HG03520 (cell line): ENCODE measurements at regions not wholly inside any gene's neighbourhood (a gene's known extent, or its start where the extent isn't known, plus 50 kb on each side); places are given as distances from the start of the nearest gene placed in this dataset.

Experiments
- ATAC-seq: cut with Tn5 transposase; IDR thresholded peaks from one replicate; pipeline ENCODE4 v1.9.1; 2021; ENCODE audit warnings: mild to moderate bottlenecking, moderate library complexity; ENCODE audit not compliant: unreplicated experiment

DNA sequence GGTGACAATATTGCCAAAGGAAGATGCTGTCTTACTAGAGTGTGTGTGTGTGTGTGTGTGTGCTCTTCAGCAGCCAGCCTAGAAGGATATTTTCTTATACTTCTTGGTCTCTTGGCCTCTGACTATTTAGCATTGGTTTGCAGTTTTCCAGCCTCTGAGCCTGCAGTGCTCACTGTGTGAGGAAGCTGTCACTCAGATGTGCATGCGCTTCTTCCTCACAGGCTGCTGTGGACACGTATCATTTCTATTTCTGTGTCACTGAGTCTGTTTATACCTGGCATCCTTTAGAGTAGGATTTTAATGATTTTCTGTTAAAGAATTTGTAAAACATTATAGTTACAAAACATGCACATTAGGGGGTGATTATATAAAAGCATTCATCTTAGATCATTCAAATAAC, 83.3 kb downstream of the ALDH8A1 start:
- no peak for ATAC-seq

DNA sequence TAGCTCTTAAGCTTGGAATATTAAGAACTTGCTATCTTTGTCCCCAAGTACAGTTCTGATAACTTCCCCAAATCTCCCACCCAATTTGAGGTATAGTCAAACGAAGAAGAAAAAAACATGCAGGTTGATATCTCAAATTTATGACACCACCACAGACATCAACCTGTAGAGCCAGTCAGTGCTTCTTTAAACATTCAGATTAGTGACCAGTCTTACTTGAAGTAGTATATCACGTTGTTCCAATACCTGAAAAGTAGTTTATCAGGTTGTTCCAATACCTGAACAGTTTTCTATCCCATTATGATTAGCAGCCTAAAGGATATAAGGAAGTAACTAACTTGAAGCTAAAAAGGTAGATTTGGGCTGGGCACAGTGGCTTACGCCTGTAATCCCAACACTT, 85.3 kb downstream of the ALDH8A1 start:
- no peak for ATAC-seq

DNA sequence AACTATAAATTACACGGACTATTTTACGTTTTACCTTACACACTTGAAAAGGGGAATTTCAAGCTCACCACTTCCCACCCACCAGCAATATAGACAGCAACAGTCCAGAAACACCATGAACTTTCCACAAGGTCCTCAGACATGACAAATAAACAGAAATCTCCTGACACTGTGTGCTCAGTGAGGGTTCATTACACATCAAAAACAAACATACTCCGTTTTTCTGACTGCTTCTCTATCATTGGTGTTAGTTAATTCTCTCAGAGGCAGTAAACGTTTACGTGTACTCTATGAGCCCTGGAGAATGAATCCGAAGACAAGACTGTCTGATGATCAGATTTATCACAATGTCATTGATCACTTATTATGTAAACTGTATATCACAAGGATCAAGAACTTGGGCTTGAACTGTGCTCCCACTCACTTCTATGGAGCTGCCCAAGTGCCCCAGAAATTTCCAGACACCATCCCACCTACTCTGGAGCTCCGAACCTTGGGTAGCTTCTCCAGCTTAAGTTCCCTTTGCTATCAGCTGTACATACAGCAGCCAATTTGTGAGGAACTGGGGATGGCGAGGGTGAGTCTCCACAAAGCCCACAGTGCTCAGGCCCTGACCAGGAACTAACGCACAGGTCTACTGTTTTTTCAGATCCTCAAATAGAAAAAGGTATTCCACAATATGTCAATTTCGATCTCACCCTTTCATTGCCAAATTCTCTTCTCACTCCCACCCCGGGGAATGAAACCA, 86.0 kb downstream of the ALDH8A1 start:
- ATAC-seq = no peak

DNA sequence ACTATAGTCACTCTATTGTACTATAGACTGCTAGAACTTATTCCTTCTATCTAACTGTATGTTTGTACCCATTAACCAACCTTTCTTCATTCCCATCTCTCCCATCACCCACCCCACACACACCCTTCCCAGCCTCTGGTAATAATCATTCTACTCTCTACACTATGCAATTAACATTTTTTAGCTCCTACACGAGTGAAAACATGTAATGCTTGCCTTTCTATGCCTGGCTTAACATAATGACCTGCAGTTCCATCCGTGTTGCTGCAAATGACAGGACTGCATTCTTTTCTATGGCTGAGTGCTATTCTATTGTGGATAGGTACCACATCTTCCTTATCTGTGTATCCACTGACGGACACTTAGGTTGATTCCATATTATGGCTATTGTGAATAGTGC, 95.5 kb downstream of the ALDH8A1 start:
- no peak for ATAC-seq

DNA sequence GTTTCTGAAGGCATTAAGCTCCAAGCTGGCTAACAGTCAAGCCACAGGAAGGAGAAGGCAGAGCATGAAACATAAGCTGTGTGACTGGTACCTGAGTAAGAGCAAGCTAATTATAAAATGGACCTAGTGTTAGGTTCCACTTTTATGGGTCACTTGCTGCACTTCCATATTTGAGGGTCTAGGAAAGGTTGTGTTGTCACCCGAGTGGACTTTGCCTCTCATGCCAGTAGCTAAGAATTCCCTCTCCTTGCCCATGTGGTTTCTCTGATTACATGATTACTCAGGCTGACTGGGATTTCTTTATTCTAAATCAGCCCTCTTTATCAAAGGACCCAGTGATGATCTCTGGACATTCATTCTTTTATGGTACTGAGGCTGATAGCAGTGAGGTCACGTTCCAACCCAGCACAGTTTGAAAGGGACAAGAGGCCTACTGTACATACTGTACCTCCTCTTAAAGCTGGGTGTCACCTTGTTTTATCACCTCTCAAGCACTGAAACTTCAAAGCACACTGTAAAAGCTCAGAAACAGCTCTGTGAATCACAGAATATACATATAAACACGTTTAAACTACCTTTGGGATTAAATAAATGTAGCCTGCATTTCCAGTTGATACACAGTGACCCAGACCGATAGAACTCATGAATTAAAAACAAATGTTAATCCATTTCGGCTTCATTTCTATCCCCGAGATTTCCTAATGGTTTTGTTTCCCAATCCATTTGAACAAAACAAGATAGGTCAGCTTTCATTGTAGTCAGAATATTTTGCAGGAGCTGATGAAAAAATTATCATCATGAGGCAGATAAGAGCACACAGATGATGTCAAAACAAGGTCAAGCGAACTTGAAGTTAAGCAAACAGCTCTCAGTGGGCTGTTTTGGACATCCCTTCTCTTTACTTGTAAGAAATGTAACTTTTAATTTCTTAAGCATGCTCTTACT, 96.5 kb downstream of the ALDH8A1 start:
- no peak for ATAC-seq

DNA sequence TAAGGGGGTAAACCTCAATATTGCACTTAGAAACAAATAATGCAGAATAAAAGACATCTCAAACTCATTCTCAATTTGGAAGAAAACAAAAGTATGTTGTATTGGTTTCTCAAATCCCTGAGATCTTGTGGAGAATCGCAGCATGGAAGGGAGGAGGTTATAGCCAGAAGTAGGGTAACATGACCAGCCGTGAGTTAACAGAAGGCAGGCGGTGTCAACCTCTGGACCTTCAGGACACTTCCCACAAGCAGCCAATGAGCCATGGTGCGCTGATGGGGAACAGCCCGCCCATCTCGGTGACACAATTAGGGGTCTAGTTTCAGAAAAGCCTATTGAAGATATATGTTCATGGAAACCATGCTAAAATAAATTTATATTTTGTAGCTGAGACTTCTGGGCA, 98.4 kb downstream of the ALDH8A1 start:
- no peak for ATAC-seq

DNA sequence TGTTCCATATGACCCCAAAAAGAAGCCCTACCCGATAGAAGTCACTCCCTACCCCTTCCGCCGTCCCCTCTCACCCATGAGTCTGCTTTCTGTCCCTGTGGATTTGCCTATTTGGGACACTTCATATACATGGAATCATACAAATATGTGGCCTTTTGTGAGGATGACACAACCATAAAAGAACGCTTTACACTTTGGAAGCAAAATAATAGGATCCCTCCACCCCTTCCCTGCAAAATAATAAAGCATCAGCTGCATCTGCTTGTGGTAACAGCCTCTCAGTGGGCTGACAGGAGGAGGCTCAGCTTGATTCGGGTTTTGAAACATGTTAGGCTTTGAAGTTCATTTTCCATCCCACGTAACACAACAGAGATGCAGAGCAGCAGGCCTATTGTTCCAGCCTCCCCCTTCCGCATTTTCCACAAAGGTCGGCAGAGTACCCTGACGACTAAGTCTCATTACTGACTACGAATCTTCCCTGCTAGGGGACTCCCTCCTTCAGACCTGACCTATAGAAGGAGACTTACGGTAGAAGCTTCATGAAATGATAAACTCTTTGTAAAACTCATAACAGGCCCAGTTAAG, 99.1 kb downstream of the ALDH8A1 start:
- ATAC-seq = no peak

DNA sequence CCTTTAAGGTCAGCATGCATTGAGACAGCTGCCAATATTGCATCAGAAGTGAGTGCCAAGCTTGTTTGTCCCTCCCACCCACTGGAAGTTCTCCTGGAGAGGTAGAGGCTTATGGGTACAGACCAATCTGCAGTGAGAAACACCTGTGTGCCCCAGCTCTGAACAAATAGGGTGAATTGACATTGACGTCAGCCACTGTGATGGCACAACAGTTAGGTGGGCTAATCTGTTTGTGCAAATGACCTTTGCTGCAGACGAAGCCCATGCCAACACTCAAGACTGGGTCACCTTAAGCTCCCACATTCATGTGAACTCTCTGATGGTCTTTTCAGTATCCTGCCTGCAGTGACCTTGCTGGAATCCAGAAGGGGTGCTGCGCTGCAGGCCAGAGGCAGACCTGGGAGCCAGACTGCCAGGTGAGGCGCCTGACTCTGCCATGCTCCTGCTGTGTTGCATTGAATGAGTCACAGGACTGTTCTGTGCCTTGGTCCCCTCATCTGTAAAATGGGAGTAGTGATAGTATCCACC, 99.9 kb downstream of the ALDH8A1 start:
- ATAC-seq = no peak

DNA sequence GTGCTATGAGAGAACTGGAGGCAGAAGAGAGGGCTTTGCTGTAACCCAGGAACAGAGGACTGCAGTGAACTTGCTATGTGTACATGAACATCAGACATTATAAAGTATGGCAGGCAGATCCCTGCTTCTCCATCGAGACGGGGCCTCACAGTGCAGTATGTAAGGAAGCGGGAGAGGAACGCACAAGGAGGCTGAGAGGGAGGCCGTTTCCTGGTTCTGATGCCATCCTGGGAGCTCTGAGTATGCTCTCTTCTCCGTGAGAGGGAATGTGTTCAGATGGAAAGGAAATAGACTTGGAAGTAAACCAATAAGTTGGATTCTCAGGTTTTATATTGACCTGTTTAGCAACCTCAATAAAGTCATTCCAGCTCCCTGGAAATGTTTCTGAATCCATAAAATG, 101.8 kb downstream of the ALDH8A1 start:
- no peak for ATAC-seq

DNA sequence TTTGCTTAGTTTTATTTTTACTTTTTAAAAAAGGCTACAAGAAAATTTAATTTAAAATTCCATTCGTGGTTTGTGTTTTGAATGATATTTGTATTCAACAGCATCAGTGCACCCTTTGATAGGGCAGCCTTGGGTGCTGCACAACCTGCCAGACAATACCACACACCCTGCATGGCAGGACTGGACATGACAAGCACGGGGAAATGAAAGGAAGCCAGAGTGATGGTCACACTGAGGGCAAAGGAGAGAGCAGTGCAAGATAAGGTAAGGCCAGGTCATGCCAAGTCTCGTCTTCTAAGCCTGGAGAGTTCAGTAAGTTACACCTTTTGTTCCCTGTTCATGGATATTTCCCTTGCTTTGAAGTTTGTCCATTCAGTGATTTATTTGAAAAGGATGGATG, 103.0 kb downstream of the ALDH8A1 start:
- ATAC-seq = no peak

DNA sequence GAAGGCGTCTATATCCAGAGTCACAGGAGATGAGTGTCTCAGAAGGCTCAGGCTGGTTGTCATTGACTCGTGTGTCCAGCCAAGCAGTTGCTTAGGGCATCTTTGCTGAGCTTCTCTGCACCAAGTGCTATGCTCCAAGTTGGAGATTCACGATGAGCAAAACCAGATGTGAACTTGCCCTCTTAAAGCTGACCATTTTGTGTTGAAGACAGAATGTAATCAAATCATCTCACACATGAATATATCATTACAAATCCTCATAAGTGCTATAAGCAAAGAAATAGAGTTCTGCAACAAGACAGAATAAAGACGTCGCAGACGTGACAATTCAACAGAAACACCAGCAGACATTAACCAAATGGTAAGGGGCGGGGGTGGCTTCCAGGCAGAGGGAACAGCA, 103.9 kb downstream of the ALDH8A1 start:
- ATAC-seq = no peak

DNA sequence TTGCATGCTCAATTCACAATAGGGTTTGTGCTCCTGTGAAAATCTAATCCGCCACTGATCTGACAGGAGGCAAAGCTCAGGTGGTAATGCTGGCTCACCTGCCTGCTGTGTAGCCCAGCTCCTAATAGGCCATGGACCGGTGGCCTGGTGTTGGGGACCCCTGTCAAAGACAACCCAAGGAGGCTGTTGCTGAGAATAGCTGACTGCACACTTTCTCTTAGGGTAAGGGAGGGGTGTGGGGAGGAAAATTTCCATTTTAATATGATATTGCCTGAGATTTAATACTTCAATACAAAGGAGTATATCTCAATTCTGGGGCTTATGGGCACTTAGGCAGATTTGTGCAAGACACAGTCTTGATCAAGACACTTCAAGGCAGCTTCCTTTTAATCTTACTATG, 105.8 kb downstream of the ALDH8A1 start:
- no peak for ATAC-seq

DNA sequence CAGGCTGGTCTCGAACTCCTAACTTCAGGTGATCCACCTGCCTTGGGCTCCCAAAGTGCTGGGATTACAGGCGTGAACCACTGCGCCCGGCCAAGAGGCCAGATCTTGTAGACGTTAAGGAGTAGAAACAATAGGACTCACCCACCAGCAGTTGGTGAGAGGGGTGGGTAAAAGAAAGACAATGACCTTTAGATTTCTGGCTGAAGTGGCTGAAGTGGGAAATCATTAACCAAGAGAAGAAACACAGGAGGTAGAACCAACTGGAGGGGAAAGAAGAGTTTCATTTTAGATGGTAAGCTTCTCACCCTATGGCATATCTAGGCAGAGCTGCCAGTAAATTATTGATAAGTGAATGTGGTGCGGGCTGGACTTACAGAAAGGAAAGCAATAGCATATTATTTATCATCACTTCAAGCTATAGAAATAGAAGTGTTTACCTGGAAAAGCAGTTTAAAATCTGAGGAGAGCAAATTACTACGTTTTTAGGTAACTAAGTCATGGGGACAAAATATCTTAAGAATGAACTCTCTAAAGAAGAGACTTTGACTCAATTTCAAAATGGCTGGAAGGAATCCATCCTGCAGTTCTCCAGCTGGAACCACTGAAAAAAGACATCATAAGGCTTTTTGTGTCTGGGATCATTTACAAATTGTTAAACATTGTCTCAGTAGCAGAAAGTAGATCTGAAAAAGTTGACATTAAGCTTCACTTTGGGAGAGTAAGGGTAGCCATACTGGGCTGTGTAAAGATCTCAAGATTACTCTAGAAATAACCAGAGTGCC, 109.6 kb downstream of the ALDH8A1 start:
- no peak for ATAC-seq

DNA sequence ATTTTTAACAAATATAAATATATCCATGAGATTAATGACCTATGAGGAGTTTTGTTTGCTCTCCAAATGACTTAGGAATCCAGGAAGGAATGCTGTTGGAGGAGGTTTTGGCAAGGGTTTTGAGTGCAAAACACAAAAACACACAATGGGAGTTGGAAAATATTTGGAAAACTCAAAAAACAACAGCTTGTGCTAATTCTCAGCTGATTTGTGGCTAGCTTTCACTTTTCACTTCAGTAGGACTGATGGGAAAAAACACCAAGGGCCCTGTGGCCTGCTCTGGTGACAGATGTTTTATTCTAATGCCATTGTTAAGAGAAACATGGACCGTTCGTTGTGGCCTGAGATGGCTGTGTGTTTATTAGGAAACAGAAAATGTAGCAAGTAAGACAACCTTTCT, 113.9 kb downstream of the ALDH8A1 start:
- no peak for ATAC-seq

DNA sequence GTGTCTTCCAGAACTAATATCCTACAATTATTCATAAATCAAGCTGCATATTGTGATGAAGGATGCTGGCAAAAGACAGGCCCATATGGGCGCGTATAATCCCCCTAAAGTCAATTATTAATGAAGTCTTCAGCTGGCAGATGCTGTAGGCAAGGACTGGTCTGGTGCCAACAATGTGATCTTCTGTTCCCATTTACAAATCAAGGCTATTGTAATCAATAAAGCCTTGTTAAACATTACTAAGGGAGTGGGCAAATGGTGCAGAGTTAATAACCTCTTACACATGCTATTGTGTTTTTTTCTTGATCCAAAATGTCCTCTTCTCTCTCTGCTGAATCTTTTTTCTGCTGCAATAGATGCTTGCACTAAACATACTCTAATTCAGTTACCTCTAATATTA, 119.0 kb downstream of the ALDH8A1 start:
- no peak for ATAC-seq

DNA sequence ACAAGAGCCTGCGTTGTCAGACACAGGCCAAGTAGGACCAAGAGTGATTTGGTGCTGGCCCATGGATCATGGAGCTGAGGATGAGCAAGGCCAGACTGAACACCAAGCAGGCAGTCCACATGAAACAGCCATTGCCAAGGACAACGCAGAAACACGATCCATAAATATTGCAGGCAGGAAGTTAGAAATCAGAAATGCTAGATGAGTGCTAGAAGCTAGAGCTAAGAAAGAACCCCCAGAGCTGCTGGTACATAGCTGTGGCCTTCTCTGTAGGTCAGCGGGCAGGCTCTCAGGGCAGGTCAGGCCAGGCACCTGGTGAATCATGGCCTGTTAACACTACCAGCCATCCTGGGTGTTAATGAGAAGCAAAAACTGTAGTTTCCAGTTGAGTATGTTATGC, 119.7 kb downstream of the ALDH8A1 start:
- ATAC-seq = no peak

DNA sequence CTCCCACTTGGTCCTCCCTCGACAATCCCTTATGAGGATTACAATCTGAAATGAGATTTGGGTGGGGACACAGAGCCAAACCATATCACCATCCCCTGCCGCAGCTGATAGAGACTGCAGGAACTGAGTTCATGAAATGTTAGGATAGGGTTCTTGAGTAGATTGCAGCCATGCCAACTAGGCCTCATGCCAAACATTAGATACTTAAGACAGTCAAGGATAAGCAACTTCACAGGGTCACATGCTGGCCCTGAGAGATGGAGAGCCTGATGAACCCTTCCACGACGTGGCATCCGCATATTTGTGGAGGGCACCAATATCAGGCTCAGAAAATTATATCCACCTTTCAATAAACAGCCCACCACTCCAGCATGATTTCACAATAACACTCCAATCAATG, 121.3 kb downstream of the ALDH8A1 start:
- ATAC-seq = no peak

DNA sequence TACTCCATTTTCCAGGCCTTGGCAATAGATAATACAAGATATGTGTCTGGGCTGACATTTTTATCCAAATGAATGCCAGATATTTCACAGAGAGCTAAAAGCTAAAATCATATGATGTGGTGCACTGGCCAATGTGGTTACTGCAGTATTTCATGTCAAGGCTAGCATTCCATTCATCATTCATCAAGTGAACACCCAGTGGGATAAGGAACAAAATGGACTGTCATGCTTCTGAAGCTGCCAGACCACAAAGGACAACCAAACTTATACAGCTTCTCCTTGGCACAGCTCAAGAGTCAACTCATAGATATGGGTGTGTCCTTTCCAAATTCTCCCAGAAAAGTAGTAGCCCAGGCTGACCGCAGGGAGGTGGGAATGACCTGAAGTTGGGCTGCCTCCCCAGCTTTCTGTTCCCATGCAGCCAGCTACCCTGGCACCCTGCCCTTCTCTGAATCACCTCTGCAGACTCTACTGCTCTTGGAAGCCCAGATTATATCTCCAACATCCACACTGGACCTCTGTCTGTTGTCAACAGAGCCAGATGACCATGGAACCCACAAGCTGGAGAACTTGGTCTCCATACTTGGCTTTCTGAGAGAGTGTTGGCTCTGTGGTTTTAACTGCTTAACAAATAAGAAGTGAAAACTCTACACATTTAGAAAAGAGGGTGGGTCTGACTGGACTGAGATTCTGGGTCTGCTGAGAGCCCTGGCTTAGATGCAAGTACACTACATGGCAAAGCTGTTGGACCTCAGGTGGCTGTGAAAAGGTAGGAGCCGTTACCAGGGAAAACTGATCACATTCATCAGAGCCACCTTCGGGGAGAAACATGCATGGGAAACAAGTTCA, 122.8 kb downstream of the ALDH8A1 start:
- ATAC-seq = no peak

DNA sequence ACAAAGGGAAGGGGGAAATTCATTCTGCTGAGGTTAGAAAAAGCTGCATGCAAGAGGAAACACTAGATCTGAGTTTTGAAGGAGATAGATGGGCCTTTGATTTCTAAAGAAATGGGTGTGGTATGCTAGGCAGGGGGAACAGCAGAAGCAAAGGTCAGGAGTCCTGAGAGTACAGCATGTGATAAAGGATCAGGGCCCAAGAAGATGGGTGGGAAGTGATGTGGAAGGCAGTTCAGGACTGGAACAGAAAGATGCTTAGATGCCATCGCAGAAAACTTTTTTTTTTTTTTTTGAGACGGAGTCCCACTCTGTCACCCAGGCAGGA, 126.2 kb downstream of the ALDH8A1 start:
- no peak for ATAC-seq
